AG20443 (cell line): ENCODE measurements at regions not wholly inside any gene's neighbourhood (a gene's known extent, or its start where the extent isn't known, plus 50 kb on each side); places are given as distances from the start of the nearest gene placed in this dataset.

Experiments
- DNase-seq: peaks from one replicate; pipeline ENCODE4 v3.0.0; 2012; ENCODE audit warnings: low spot score, mixed read lengths

DNA sequence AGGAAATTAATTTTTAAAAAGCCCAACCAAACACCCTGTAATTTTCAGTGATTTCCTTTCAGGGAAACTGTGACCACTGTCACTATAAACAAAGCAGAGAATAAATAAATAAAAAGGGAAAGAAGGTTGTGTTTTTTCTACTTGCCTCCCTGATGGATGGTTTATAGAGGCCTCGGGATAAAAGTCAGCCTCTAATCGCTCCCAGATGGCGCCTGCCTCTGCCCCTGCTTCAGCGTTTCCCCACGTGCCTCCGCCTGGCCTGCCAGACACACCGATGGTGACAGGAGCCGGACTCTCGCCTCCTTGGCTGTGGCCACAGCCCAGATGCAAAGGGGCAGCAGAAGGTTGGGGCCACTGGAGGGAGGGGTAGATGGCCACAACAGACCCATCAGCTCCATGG is 327.7 kb downstream of the CDC5L start:
- no peak for DNase-seq

DNA sequence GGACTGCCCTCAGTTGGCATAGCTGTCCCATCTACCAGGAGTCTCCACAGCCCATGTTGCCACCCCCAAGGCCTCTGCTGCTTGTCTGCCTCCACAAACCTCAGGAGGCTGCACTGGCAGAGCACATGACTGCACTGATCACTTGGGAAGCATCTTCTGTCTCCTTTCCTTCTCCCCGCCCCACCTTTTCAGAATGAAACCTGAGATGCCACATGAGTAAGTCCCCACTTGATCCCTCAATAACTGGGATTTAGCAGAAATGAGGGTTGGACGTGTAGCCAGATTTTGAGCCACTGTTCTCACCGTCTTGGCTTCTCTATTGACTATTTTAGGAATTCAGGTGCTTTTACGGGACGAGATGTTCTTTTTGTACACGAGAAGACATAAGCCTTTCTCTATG is 328.4 kb downstream of the CDC5L start:
- no peak for DNase-seq

DNA sequence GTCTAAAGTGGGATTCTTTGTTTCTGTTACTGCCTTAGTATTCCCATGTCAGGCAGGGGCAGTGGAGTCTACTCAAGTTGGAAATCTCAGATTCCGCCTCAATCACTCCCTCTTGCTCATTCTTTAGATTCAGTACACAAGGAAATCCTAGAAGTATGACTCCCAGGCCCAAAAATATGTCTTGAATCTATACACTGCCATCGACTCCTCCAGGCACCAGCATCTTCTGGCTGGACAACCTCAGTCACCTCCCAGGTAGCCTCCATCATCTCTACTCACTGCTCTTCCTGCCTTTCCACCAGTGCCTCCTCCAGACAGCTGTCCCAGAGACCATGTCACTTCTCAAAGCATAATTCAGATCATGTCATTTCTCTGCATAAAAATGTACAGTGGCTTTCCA is 329.9 kb downstream of the CDC5L start:
- no peak for DNase-seq

DNA sequence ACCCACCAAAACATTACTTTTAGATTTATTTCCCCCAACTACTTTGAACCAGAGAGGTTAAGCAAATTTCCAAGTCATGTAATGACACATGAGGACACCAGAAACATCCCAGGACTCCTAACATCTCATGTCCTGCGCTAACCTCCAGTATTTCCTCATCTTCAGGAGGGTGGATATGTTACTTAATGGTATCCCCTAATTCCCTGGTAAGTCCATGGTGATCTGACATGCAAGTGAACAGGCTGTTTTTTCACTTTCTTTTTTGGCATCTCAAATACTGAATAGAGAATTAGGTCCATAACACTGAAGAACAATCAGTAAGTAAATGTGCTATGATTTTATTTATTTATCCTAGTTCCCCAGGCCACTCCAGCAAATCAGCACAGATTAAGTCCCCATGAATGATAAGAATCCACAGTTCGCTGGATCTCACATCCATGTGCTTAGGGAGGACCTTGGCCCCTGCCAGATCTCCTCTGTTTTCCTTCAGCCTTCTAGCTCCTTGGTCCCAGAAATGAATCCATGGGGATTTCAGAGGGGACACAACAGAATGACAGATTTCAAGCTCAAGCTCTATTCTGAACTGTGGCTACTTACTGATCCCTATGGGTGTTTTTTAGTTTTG is 334.6 kb downstream of the CDC5L start:
- no peak for DNase-seq

DNA sequence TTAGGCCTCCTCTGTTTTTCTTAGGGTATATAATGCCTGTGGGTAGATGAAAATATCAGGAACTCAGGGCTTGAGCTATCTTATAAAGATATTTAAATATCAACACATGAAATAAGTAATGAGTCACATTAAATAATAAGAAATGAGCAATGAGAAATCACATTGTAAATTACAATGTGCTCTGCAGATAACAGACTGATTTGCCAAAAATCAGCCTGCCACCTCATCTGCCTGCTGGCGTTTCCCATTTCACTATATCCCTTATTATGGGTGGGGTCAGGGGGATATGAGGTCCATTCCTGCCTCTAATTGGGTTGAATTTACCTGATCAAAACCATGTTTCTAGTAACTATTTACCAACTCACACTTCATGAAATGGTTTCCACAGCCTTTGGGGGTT is 335.2 kb downstream of the CDC5L start:
- no peak for DNase-seq

DNA sequence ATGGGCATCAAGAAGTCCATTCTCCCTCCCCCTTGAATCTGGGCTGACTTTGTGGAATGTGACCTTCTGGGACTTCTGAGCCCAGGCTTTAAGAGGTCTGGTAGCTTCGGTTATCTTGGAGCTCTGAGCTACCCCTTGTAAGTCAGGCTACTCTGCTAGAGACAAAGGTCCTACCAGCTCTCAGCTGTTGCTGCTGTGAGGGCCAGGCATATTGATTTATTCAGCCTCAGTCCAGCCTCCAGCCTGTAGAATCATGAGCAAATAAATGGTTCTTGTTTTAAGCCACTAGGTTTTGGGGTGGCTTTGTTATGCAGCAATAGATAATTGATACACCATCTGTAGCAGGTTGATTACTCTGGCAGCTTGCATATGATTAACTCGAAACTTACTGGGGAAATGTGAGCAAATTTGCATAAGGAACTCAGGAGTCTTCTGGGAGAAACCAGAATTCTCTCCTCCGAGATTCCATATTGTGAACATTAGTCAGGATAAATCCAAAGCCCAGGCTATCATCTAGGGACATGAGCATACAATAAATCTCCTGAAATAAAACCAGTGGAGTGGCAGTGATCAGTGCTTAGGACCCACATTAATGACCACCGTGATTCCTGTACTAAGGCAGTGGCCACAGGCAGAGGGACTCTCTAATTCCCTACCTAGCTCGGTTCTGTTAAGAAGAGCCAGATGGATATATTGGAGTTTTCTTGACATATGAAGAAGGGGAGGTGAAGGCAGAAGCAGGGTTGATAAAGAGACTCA is 336.1 kb downstream of the CDC5L start:
- no peak for DNase-seq

DNA sequence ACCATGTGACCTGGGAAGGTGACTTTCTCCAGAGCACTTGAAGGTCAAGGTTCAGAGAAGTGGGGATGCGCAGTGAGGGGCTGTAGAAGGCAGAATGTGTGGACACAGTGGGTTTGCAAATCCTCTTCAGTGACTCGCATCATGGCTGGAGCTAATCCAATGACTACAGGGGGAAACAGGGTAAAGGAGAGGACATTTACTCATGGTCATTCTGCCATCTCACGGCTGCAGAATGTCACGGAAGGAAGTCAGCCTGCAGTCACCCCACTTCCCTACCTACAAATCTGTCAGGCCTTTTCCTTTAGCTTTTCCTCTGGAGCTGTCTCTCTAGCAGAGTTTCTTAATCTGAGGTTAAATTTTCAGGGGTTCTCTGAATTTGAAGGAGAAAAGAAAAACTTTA is 337.6 kb downstream of the CDC5L start:
- peak; percentile 48 for DNase-seq

DNA sequence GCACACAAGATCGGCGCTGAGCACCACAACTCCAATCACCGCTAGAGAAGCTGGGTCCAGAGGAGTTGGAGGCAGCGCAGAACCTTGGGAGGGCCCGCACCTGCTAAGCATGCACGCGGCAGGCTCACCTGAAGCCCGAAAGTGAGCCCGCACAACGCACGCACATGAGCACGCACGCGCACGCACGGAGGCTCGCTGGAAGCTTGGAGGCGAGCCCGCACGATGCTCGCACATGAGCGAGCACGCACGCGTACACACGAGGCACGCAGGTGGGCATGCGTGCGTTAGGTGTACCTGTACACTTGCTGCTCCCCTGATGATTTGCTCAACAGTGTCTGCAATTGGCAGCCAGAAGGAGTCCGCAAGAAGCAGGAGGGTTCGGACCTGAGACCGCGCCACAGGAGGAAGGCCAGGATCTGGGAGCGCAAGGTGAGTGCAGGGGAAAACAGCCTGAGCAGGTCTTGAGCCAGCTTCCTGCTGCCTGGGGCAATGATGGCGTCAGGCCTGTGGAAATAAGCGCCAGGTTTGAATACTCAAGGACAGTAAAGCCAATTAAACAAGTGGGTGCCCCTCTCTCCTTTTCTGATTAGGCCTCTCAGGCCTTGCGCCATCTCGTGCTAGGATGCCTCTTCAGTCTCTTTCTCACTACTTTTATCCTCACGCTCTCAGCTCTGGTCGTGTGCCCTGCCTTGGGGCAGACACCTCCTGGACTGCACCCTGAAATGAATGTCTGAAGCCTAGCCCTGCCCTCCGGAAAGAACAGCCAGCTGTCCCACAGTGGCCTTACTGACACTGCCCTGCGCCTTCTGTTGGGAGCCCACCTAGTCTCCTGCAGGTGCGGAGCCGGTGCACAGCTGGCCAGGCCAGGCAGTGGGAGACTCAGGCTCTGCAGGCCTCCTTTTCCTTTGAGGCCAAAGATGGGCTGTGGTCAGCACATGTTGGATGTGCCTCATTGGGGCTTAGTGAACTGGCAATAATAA is 340.4 kb downstream of the CDC5L start:
- no peak for DNase-seq

DNA sequence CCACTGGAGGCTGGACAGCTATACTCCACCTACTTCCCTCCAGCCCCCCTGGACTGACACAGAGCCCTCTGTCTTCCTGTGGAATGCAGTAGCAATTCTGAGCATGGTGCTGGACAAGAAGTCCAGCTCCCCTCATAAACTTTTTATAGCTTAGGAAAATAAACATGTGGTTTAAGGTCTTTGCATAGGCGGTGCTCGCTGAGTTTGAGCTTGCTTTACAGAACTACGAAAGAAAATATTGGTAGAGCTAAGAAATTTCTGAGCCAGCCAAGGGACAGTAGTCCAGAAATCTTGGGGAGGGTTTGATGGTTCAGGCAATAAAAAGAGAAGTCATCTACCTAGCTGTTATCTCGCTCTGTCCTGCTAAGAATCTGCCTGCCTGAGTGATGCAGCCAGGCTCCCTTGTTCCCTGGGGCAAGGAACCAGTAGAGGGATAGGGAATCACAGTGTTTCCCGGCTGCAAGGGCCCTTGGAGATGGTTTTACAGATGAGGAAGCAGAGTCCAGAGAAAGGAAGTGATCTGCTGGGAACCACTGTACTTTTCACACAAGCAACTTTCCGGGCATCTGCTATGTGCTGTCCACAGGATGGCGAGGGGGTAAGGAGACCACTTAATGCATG is 343.4 kb downstream of the CDC5L start:
- peak; percentile 33 for DNase-seq

DNA sequence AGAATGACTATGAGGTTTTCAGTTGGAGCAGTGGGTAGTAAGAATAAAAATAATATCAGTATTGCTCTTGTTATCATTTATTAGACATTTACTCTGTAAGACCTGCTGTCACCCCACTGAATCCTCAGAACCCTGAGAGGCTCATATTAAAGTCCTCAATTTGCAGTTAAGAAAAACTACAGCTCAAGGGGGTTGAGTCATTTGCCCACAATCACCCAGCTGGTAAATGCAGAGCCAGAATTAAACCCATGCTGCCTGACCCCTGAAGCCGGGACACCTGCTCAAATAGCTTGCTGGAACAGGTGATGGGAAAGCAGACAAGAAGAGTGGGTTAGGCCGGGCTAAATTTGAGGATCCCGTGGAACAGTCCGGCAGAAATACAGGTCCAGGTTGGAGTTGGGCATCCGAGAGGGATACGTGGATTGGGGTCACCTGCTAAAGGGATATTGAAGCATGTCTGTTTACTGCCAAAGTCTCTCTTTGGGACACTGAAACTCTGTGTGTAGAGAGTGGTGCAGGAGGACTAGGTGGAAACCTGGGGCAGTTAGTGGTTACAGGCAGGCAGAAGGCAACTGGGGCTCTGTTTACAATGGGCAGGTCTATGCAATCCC is 344.1 kb downstream of the CDC5L start:
- no peak for DNase-seq

DNA sequence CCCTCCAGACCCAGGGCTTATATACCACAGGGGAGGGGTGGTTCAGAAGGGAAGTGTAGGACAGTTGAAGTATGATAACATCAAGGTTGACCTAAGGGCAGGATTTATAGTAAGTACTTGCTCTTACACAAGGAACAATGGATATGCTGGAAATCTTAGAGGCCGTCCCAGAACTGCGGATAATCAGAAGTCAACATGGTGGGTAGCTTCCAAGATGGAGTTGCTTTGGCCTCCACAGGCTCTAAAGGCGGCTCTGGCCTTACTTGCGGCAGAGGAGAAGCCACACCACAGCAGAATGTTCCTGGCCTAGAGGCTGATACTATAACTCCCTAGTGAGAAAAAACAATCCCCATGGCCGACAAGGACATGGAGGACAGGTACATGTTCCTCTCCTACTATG is 344.7 kb downstream of the CDC5L start:
- no peak for DNase-seq

DNA sequence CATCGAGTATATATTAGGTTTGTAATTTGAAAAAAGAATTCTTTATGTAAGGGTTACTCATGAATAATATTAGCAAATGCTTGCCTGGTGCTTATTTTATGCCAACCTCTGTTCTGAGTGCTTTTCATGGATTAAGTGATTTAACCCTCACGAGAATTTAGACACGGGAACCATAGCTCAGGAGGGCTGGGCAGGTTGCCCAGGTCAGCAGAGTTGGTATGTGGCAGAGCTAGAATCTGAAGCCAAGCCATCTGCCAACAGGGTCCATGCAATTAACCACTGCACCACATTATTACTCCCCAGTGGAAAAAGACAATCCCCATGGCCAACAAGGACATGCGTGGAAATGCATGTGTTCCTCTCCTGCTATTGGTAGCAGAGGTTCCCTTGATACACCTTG is 345.6 kb downstream of the CDC5L start:
- DNase-seq: no peak

DNA sequence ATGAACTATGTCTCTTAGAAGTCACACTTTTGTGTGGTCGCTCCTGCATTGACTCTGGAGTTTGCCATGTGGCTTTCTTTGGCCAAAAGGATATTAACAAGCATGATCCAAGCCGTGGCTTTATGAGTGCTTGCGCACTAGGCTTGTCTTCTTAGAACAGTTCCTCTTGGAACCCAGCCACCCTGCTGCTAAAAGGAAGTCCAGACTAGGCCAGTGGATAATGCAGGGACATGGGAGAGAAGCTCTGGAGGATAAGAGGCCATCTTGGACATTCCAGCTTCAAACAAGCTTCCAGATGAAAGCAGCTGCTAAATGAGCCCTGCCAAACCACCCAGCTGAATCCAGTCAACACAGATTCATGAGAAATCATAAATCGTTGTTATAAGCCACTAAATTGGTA is 346.4 kb downstream of the CDC5L start:
- no peak for DNase-seq

DNA sequence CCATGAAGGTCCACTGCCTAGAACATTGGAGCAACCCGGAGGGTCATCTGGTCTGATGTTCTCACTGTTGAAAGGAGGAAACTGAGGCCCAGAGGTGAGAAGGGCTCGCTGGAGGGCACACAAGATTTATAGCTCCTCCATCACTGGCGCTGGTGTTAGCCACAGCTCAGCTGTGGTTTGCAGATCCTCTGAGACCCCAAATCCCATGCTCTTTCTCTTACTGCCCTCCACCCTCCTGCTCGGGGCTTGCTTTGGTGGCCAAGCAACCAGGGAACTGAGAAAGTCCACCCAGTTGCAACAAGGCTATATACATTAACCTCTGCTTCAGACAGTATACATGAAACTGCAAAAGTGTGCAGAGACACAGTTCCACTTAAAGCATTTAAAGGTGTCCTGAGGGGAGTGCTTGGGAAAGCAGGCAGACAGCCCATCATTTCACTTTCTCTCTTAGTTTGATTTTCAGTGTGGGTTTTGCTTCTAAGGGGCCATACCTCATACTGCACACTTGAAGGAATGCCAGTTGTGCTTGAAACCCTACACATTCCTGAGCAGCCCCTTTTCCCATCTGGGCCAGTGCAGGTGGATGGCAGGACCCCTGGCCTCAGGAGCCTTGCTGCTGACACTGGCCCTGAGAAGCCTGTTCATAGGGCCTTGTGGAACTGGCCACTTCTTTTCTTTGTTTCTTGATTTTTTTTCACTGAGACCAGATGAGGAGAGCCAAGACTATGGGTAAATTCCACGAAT is 347.6 kb downstream of the CDC5L start:
- DNase-seq: no peak

DNA sequence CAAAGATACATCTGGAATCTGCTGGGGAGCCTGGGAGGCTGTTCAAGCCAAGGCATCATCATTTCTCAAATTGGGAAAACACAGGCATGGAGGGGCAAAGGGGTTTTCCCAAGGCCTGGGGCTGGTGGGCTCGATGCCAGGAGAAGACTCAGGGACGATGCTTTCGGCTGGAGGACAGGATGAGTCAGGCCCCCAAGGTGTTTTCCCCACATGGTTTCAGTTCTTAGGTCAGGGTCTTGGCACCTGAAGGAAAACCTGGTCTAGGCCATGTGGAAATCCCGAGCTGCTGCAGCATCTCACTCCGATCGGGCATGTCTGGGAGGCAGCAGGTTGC is 348.1 kb downstream of the CDC5L start:
- peak; percentile 35 for DNase-seq

DNA sequence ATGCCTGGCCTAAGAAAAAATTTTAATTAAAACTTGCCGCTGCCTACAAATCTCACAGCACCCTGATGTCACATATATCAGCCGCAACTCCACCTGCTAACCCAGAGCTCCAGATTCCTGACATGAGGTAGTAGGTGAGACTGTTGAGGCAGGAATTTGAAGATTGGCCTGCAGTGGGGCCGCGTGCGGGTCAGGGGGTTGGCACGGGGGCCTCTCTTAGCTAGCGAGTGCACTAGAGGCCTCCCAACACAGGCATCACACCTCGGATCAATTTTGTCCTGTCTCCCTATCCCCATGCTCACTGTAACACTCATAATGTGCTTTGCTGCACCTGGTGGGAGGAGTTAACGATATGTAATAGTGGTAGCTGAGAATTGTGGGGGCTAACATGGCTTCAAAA is 349.8 kb downstream of the CDC5L start:
- no peak for DNase-seq

DNA sequence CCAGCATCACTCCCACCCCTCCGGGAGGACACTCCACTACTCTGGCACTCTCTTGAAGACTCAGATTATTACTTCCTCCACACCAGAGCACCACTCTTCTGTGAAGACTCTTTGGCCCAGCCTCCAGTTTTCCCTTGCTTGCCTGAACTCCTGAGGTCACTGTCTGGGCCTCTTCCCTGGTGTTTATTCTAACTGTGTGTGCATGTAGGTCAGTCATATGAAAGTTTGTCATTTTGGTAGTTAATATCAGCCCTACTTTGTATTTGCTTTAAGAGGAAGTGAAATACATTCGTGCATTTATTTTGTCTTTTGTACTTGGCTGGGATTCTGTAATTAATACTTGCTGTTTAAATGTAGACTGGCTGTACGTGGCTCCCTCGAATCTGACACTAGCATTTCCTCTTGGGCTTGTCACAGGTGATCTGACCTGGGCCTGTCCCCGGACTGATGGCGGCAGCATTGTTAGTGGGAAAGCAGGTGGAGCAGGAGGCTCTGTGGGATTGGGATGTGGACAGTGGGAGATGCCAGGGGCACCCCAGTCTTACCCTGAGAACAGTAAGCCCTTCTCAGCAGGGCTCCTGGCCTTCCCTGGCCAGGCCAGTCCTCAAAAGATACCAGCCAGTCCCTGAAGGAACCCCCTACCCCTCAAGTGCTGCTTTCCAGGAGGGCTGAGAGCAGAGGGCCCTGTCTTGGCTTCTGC is 350.5 kb downstream of the CDC5L start:
- no peak for DNase-seq

DNA sequence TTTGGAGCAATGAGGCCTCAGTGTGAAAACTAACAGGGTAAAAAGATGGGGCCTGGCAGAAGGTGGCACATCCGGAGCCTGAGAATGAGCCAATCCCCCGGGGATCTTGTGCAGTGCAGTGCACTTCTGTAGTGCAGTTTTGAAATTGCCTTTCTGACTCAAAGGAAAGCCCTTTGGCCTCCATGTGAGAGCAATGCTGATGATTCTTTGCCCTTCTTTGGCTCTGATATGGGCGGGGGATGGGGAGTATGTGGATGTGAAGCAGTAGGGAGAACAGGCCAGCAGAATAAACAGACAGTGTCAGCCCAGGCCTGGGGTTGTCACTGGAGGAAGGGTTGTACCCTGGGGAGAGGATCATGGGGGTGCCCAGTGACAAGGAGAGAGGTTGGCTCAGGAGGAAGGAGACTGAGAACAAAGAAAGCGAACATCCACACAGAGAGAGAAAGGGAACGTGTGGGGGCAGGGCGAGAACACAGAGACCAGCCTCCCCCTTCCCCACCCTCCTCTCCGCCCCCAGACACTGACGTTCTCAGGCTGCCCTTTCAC is 351.2 kb downstream of the CDC5L start:
- peak; percentile 71 for DNase-seq

DNA sequence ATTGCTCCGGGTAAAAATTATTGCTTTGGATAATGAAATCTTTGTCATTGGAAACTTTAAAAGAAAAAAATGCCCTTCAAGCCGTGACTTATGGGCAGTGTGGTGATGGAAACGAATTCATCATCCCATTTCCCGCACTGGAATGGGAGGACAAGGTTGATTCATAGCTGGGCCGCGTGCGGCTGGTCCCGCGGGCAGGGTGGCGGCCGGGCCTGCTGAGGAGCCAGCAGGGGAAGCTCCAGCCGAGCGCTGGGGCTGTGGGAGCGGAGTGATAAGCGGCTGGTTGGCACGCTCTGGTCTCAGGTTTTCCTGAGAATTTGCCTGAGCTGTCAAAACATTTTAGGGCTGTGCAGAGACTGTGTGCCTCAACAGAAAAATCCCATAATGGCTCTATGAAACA is 351.7 kb downstream of the CDC5L start:
- no peak for DNase-seq

DNA sequence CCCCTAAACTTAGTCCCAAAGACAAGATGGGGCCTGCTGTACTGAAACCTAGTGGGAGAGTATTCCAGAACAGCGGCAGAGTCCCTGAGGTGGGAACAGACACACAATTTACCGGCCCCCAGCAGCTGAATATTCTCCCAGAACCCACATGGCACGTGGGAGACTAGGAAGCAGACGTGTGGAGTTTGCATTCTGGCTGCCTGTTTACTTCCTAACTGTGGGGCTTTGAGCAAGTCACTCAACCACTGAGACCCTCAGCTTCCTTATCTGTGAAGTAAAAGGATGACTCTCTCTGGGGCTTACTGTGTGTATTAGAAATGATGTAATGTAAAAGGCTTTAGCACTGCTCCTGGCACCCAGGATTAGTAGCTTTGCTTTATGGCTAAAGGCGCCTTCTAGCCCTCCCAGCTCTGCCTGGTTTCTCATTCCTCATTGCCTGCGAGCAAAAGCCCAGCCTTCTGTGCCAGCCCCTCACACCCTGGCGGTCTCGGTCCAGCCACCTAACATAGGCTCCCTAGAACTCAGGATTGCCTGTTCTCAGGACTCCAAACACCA is 353.1 kb downstream of the CDC5L start:
- no peak for DNase-seq
